HUES48 (cell line): ENCODE measurements at regions not wholly inside any gene's neighbourhood (a gene's known extent, or its start where the extent isn't known, plus 50 kb on each side); places are given as distances from the start of the nearest gene placed in this dataset.
"Not testable (repeated sequence)": the region's sequence is repeated elsewhere in the genome, so short reads cannot be mapped to it uniquely, and the experiment has no call there.

Source experiments
- H3K27ac ChIP-seq: one replicate; pipeline ENCODE4 v1.7.0; 2013; ENCODE audit warnings: low read depth, low read length, inconsistent platforms
- H3K27me3 ChIP-seq: 2 replicates; pipeline ENCODE4 v1.6.1; 2013; ENCODE audit warnings: mild to moderate bottlenecking, low read length; ENCODE audit not compliant: control insufficient read depth, insufficient read depth
- H3K36me3 ChIP-seq: 2 replicates; pipeline ENCODE4 v1.6.1; 2013; ENCODE audit warnings: low read length; ENCODE audit not compliant: control insufficient read depth, insufficient read depth
- H3K4me1 ChIP-seq: 2 replicates; pipeline ENCODE4 v1.6.1; 2013; ENCODE audit warnings: mild to moderate bottlenecking, low read length; ENCODE audit not compliant: control insufficient read depth, insufficient read depth
- H3K4me3 ChIP-seq: 2 replicates; pipeline ENCODE4 v1.5.1; 2013; ENCODE audit warnings: mild to moderate bottlenecking, low read depth, low read length
- H3K9ac ChIP-seq: 2 replicates; pipeline ENCODE4 v1.6.1; 2013; ENCODE audit warnings: mild to moderate bottlenecking, low read depth, low read length, moderate library complexity
- H3K9me3 ChIP-seq: 2 replicates; pipeline ENCODE4 v1.6.1; 2013; ENCODE audit warnings: low read length; ENCODE audit not compliant: control insufficient read depth, insufficient read depth

DNA sequence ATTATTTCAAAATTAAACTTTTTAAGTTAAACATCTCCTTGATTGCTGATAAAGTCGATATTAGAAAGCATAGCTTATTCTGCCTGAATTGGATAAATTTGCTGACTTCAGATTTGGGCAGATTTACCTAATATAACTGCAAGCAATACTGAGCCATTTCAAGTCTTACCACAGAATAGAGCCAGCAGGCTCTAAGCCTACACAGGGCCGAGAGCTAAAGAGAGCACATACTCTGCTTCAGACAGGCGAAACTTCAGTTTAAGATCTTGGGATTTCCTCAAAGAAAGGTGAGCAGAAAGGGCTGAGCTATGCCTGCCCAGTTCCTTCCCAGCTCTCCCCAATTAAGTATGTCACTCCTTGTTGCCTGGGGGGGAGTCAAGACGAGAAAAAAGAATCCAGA lies 240.6 kb upstream of the NOCT start:
- no peak overlapping the region for H3K27ac ChIP-seq
- no peaks in the 10 kb centered on the region; the same call in 1 of the 2 replicates for H3K4me1 ChIP-seq
- H3K36me3 ChIP-seq = no peaks in the 10 kb centered on the region
- no peak overlapping the region for H3K4me3 ChIP-seq
- H3K27me3 ChIP-seq = no peaks in the 10 kb centered on the region
- no peaks in the 10 kb centered on the region for H3K9me3 ChIP-seq
- H3K9ac ChIP-seq = no peak overlapping the region

DNA sequence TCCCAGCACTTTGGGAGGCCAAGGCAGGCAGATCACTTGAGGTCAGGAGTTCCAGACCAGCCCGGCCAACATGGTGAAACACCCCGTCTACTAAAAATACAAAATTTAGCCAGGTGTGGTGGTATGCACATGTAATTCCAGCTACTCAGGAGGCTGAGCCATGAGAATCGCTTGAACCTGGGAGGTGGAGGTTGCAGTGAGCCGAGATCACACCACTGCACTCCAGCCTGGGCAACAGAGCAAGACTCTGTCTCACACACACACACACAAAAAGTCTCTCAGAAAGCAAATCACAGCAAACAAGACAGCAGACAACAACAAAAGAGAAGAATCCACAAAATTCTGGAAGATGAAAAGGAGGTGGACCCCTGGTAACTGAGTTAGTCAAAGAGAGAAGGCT lies 241.5 kb upstream of the NOCT start:
- not testable (repeated sequence) for H3K27ac ChIP-seq, H3K9ac ChIP-seq, H3K4me1 ChIP-seq

DNA sequence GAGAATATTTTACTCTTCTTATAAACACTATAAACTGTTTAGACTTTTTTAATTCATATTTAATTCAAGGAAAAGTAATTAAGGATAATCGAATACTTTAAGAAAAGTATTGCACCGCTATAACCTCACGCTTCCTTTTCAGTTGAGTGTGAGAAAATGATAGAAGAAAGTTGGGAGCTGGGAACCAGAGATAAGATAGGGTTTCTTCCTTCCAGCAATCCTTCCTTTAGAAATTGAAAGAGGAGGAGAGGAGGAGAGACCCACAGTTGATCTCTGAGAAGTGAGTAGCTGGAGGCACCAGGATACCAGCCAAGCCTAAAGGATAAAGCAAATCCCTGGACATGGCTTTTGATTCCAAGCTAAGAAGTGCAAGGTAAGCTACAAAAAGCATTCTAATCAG lies 242.3 kb upstream of the NOCT start:
- H3K9me3 ChIP-seq = no peaks in the 10 kb centered on the region
- H3K27ac ChIP-seq = no peak overlapping the region
- no peak overlapping the region for H3K9ac ChIP-seq
- no peak overlapping the region for H3K4me3 ChIP-seq
- no peaks in the 10 kb centered on the region; the same call in 1 of the 2 replicates for H3K4me1 ChIP-seq
- no peaks in the 10 kb centered on the region for H3K27me3 ChIP-seq
- H3K36me3 ChIP-seq = no peaks in the 10 kb centered on the region

More for the DNA sequence above, 241.5 kb upstream of the NOCT start:
- not testable (repeated sequence) for H3K9me3 ChIP-seq, H3K4me3 ChIP-seq, H3K36me3 ChIP-seq, H3K27me3 ChIP-seq

DNA sequence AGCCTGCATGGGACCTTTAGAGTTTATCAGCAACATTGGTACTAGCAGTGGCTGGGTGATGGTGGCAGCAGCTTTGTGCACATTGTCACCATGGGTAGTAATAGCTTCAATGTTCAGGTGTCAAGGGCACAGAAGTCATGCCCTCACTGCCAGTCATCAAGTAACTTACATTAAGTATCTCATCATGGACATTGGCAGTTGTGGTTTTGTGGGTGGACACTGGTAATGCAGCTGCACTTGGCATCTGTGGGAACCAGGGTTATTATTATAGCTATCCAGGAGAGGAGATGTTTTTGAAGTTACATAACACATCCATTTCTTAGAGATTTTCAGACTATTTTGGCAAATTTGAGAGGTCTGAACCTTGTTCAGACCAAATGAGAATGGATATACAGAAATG lies 243.2 kb upstream of the NOCT start:
- no peak overlapping the region for H3K4me3 ChIP-seq
- H3K4me1 ChIP-seq = no peaks in the 10 kb centered on the region; the same call in 1 of the 2 replicates
- no peak overlapping the region for H3K9ac ChIP-seq
- no peaks in the 10 kb centered on the region for H3K9me3 ChIP-seq
- H3K27me3 ChIP-seq = no peaks in the 10 kb centered on the region
- H3K36me3 ChIP-seq = no peaks in the 10 kb centered on the region
- H3K27ac ChIP-seq = no peak overlapping the region

DNA sequence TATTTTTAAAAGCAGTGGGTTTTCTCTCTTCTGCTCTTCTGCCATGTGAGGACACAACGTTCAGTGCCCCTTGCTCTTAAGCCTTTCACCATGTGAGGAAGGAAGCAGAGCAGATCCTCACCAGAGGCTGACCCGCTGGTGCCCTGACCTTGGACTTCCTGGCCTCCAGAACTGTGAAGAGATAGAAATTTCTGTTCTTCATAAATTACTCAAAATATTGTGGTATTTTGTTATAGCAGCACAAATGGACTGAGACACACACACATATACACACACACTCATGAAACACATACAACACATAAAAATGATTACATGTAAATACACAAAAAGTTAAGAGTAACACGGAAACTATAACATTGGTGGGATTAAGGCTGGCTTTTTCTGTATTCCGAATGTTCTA lies 244.8 kb upstream of the NOCT start:
- no peak overlapping the region for H3K27ac ChIP-seq
- no peaks in the 10 kb centered on the region for H3K27me3 ChIP-seq
- H3K9me3 ChIP-seq = no peaks in the 10 kb centered on the region
- no peak overlapping the region for H3K9ac ChIP-seq
- no peaks in the 10 kb centered on the region for H3K36me3 ChIP-seq
- no peaks in the 10 kb centered on the region for H3K4me1 ChIP-seq
- H3K4me3 ChIP-seq = no peak overlapping the region

DNA sequence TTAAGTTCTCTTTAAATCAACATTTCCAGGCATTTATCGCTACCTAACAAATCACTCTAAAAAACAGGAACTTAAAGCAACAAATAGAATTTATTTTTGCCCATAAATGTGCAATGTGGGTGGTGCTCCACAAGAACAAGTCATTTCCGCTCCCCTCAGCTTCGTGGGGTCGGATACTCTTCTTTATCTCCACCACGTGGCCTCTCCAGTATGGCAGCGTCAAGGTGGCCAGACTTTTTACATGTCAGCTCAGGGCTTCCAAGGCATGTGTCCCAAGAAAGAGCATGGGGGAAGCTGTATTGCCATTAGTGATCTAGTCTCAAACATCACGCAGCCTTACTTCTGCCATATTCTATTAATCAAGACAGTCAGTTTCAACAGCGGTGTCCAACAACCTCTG lies 249.2 kb upstream of the NOCT start:
- Histone ChIP-seq H3K27me3 (no peaks in the 10 kb centered on the region), H3K4me3 (no peak overlapping the region), H3K9me3 (no peaks in the 10 kb centered on the region), H3K36me3 (no peaks in the 10 kb centered on the region), H3K9ac (no peak overlapping the region), H3K27ac (no peak overlapping the region), H3K4me1 (no peaks in the 10 kb centered on the region)

DNA sequence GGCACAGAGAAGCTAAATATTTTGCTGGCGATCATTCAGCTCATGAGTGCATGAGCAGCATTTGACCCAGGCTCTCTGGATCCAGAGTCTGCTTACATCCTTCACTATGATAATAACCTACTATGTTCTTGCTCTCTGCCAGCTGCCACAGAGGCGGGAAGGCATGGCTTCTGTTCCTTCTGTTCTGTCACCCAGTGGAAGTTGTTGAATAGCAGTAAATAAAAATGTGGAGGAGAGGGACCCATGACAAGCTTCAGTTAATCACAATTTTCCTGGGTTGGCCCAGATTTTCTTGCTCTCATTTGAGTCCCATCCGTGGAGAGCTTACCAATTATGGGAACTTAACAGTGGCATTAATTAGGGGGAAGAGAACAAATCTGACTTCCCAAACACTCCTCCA lies 250.1 kb upstream of the NOCT start:
- Histone ChIP-seq H3K4me1 (no peaks in the 10 kb centered on the region), H3K27ac (no peak overlapping the region), H3K4me3 (no peak overlapping the region), H3K9me3 (no peaks in the 10 kb centered on the region), H3K9ac (no peak overlapping the region), H3K36me3 (no peaks in the 10 kb centered on the region), H3K27me3 (no peaks in the 10 kb centered on the region)

DNA sequence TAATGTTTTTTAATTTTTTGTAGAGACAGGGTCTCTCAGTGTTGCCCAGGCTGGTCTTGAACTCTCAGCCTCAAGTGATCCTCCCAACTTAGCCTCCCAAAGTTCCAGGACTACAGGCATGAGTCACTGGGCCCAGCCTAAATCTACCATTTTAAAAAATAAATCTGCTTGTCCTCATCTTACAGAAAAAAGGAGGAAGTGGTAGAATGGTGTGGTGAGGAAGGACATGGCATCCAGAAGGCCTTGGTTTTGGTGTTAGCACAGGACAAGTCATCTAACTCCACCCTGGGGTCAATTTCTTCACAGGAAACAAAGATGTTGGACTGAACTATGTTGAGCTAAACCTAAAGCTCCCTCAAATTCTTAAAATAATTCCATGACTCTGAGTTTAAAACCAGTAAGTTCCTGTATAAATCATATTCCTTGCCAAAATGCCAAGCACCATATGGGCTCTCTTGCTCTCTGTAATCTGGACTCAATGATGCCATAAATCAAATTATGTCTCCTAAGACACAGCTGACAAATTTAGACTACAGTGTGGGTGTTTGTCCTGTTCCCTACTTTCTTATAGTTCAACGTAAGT lies 253.9 kb upstream of the NOCT start:
- H3K4me1 ChIP-seq = no peaks in the 10 kb centered on the region
- H3K4me3 ChIP-seq = no peak overlapping the region
- H3K27ac ChIP-seq = no peak overlapping the region
- no peaks in the 10 kb centered on the region for H3K9me3 ChIP-seq
- no peaks in the 10 kb centered on the region for H3K36me3 ChIP-seq
- H3K27me3 ChIP-seq = no peaks in the 10 kb centered on the region
- no peak overlapping the region for H3K9ac ChIP-seq

DNA sequence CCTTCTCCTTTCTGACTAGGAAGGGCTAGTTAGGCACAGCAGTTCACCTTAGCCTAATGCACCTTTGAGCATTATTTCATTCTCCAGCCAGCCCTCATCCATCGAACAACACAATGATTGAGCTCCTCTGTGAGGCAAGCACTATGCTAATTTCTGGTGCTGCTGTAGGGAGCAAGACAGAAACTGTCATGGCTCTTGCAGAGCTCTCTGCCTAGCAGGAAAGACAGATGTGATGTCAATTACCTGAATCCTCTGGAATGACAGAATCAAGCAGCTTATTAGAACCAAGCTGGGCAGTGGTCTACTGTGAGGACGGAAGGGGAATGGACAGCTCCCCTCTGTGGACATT lies 256.1 kb upstream of the NOCT start:
- H3K27me3 ChIP-seq = no peaks in the 10 kb centered on the region
- H3K36me3 ChIP-seq = no peaks in the 10 kb centered on the region
- no peak overlapping the region for H3K4me3 ChIP-seq
- H3K27ac ChIP-seq = no peak overlapping the region
- H3K4me1 ChIP-seq = no peaks in the 10 kb centered on the region
- no peak overlapping the region for H3K9ac ChIP-seq
- no peaks in the 10 kb centered on the region for H3K9me3 ChIP-seq

DNA sequence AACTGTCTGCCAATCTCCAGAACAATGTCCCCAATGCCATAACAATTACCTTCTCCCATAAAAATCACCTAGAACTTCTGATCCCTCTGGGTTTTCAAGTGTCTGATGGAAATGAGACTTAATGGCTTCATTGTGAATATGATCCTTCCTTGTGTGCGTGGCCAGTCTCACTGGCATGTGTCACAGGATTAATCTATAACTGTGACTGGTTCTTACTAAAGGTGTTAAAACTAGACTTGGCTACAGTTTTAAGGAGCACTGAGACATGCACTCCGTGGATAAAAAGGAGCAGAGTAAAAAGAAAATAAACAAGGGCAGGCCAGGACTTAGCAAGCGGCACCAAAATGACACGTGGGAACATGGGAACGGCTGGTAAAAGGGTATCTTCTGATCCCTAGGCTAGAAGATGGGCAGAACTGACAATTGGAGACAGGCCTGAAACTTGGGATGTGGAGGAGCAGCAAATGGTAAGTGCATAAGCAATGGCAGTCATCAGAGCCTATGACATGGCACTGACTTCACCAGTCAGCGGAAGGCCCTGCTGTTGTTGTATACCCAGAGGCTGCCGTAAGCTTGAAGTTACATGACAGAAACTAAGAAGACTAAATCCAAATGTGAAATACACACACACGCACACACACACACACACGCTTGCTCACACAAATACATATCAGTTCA lies 256.6 kb upstream of the NOCT start:
- no peaks in the 10 kb centered on the region for H3K27me3 ChIP-seq
- H3K4me1 ChIP-seq = no peaks in the 10 kb centered on the region
- no peak overlapping the region for H3K27ac ChIP-seq
- no peak overlapping the region for H3K4me3 ChIP-seq
- H3K36me3 ChIP-seq = no peaks in the 10 kb centered on the region
- no peaks in the 10 kb centered on the region for H3K9me3 ChIP-seq
- no peak overlapping the region for H3K9ac ChIP-seq

DNA sequence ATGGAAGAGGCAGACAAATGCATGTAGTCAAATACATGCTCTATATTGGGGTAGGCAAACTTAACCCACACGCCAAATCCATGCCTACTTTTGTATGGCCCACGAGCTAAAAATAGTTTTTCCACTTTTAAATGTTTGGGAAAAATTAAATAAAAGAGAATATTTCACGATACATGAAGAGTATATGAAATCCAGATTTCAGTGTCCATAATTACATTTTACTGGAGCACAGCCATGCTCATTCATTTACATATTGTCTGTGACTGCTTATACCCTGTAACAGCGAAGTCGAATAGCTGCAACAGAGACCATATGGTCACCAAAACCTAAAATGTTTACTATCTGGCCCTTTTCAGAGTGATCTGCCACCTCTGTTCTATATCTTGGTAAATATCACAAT lies 257.4 kb upstream of the NOCT start:
- Histone ChIP-seq H3K36me3 (no peaks in the 10 kb centered on the region), H3K27ac (no peak overlapping the region), H3K9ac (no peak overlapping the region), H3K9me3 (no peaks in the 10 kb centered on the region), H3K4me1 (no peaks in the 10 kb centered on the region), H3K4me3 (no peak overlapping the region), H3K27me3 (no peaks in the 10 kb centered on the region)
